Caco-2 (cell line): ENCODE measurements at regions not wholly inside any gene's neighbourhood (a gene's known extent, or its start where the extent isn't known, plus 50 kb on each side); places are given as distances from the start of the nearest gene placed in this dataset.
"Not testable (repeated sequence)": the region's sequence is repeated elsewhere in the genome, so short reads cannot be mapped to it uniquely, and the experiment has no call there.

ENCODE experiments used
- BruUV-seq: library from RNA; stranded (reverse); fragments of 400-500 nt; replicated peaks from 2 replicates; lab custom pipeline; 2021; lab: Mats Ljungman, UMichigan
- CTCF ChIA-PET: fragments of 300-600 bp; sonication (Branson Sonifier 250); formaldehyde crosslinking; loops from one replicate; lab custom pipeline; 2022; ENCODE audit warnings: antibody characterized with exemption; lab: Charles Lee
- POLR2A ChIA-PET: fragments of 300-600 bp; sonication (Branson Sonifier 250); formaldehyde crosslinking; loops from one replicate; lab custom pipeline; 2022; ENCODE audit warnings: antibody characterized with exemption; lab: Charles Lee
- DNase-seq, 2 experiments: peaks; one replicate each; pipeline versions ENCODE4 v3.0.0 to v3.0.0-alpha.2; 2020 to 2022
- H3K27me3 ChIP-seq: replicated peaks from 2 replicates; pipeline ENCODE4 v1.6.0; 2011; ENCODE audit warnings: low read length; ENCODE audit not compliant: control insufficient read depth, insufficient read depth
- H3K36me3 ChIP-seq: 2 replicates; pipeline ENCODE4 v1.5.1; 2011; ENCODE audit warnings: low read length; ENCODE audit not compliant: control insufficient read depth, insufficient read depth
- H3K4me1 ChIP-seq: fragments of 250-450 bp; sonication (Bioruptor Pico); 2 replicates; pipeline ENCODE4 v1.5.1; 2020; ENCODE audit warnings: mild to moderate bottlenecking
- H3K4me3 ChIP-seq: 2 replicates; pipeline ENCODE4 v1.5.1; 2011; ENCODE audit warnings: low read depth, mild to moderate bottlenecking, control low read depth, low read length
- H3K9me3 ChIP-seq: fragments of 250-450 bp; sonication (Bioruptor Pico); 2 replicates; pipeline ENCODE4 v1.5.1; 2020; ENCODE audit warnings: mild to moderate bottlenecking, moderate library complexity
- H3K27ac Mint-ChIP-seq: one replicate; pipeline ENCODE4 v1.8.0; 2022; ENCODE audit warnings: mixed read lengths; ENCODE audit not compliant: unreplicated experiment
- H3K27me3 Mint-ChIP-seq: one replicate; pipeline ENCODE4 v1.8.0; 2022; ENCODE audit warnings: mixed read lengths; ENCODE audit not compliant: insufficient read depth, unreplicated experiment
- H3K36me3 Mint-ChIP-seq: one replicate; pipeline ENCODE4 v1.8.0; 2022; ENCODE audit warnings: mild to moderate bottlenecking, mixed read lengths; ENCODE audit not compliant: insufficient read depth, unreplicated experiment
- H3K4me1 Mint-ChIP-seq: one replicate; pipeline ENCODE4 v1.8.0; 2022; ENCODE audit warnings: low read depth, mixed read lengths; ENCODE audit not compliant: unreplicated experiment
- H3K4me3 Mint-ChIP-seq: one replicate; pipeline ENCODE4 v1.8.0; 2022; ENCODE audit warnings: mild to moderate bottlenecking, moderate library complexity, mixed read lengths; ENCODE audit not compliant: unreplicated experiment
- H3K9me3 Mint-ChIP-seq: one replicate; pipeline ENCODE4 v1.8.0; 2022; ENCODE audit warnings: mixed read lengths; ENCODE audit not compliant: unreplicated experiment
- intact Hi-C: fragments of 100-400 bp; cut with micrococcal nuclease; formaldehyde crosslinking; loops from one replicate; pipeline ENCODE4 v1.10.0; 2022; ENCODE audit not compliant: unreplicated experiment
- TF ChIP-seq, protein P1 (sequence below), 2 experiments: fragments of 200-600 bp in 1 of 2; IDR thresholded peaks; 1 replicate in 1 of 2; 2 replicates in 1 of 2; pipeline versions ENCODE4 v1.5.1 to v1.8.0; 2011 to 2022; ENCODE audit warnings: antibody characterized with exemption in 1 of 2, control low read depth in 1 of 2, inconsistent platforms in 1 of 2, low read depth in 1 of 2, low read length in 1 of 2, mild to moderate bottlenecking in 1 of 2, moderate library complexity in 1 of 2; ENCODE audit not compliant: insufficient read depth in 1 of 2, severe bottlenecking in 1 of 2, unreplicated experiment in 1 of 2

DNA sequence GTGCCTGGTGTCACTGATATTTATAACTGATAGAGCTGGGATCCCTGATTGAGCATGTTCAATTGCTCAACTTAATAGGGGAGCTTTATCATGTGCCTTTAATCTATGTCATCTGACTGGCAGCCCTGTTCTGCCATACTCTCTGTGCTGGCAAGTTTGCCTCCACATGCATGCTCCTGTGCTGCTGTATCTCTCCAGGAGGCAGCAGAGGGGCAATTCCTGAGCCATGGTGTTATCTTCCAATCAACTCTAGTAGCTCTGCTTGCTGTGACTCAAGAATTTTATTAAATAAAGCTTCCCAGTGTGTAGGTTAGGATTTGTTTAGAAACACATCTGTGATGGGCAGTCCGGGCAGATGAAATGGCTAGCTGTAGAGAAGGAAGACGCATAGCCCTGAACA, 642.0 kb downstream of the KIF4B start:
- Mint-ChIP-seq H3K4me1 (no peaks in the 10 kb centered on the region), H3K27me3 (peaks cover 6% of the 10 kb centered on the region), H3K9me3 (no peaks in the 10 kb centered on the region), H3K36me3 (no peaks in the 10 kb centered on the region), H3K27ac (no peak overlapping the region), H3K4me3 (no peak overlapping the region)
- Histone ChIP-seq H3K27me3 (no peaks in the 10 kb centered on the region), H3K9me3 (no peaks in the 10 kb centered on the region), H3K4me1 (no peaks in the 10 kb centered on the region), H3K36me3 (no peaks in the 10 kb centered on the region), H3K4me3 (no peak overlapping the region)
- no peak for DNase-seq
- ChIA-PET CTCF (no interaction called here), POLR2A (no interaction called here)
- intact Hi-C loops, result no loop called here
- TF ChIP-seq, protein P1, sequence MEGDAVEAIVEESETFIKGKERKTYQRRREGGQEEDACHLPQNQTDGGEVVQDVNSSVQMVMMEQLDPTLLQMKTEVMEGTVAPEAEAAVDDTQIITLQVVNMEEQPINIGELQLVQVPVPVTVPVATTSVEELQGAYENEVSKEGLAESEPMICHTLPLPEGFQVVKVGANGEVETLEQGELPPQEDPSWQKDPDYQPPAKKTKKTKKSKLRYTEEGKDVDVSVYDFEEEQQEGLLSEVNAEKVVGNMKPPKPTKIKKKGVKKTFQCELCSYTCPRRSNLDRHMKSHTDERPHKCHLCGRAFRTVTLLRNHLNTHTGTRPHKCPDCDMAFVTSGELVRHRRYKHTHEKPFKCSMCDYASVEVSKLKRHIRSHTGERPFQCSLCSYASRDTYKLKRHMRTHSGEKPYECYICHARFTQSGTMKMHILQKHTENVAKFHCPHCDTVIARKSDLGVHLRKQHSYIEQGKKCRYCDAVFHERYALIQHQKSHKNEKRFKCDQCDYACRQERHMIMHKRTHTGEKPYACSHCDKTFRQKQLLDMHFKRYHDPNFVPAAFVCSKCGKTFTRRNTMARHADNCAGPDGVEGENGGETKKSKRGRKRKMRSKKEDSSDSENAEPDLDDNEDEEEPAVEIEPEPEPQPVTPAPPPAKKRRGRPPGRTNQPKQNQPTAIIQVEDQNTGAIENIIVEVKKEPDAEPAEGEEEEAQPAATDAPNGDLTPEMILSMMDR (IDR thresholded peaks at IDR 0.05; ENCODE audit: insufficient read depth in 1 of 2, low read depth in 1 of 2, low read length in 1 of 2, severe bottlenecking in 1 of 2, unreplicated experiment in 1 of 2), result no peak
- BruUV-seq, result no TSS peak

DNA sequence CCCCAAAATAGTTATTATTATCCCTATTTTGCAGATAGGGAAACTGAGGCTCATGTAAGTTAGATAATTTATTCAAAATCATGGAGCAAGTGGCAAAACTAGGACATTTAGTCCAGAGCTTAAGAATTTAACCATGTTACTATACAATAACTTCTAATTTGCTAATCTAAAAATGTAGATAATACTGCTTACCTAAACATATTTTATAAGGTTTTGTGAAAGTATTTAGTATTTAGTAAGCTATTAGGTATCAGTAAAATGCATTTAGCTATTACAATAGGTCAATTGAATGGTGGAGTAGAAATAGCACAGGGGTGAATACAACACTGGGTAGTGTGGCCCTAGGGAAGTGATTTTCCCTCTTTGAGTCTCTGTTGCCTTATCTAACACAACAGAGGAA, 648.3 kb downstream of the KIF4B start:
- no peaks in the 10 kb centered on the region for H3K9me3 ChIP-seq
- H3K36me3 ChIP-seq, result no peaks in the 10 kb centered on the region
- no peaks in the 10 kb centered on the region for H3K27me3 ChIP-seq
- Mint-ChIP-seq H3K36me3 (no peaks in the 10 kb centered on the region), H3K9me3 (no peaks in the 10 kb centered on the region), H3K4me1 (no peaks in the 10 kb centered on the region), H3K27me3 (peaks cover 3% of the 10 kb centered on the region), H3K27ac (no peak overlapping the region), H3K4me3 (no peak overlapping the region)
- BruUV-seq, result no TSS peak
- DNase-seq, result no peak
- TF ChIP-seq, protein P1 (IDR thresholded peaks at IDR 0.05; ENCODE audit: insufficient read depth in 1 of 2, low read depth in 1 of 2, low read length in 1 of 2, severe bottlenecking in 1 of 2, unreplicated experiment in 1 of 2), result no peak
- POLR2A ChIA-PET, result no interaction called here
- H3K4me3 ChIP-seq, result no peak overlapping the region
- no peaks in the 10 kb centered on the region for H3K4me1 ChIP-seq
- CTCF ChIA-PET, result no interaction called here
- intact Hi-C loops, result no loop called here

DNA sequence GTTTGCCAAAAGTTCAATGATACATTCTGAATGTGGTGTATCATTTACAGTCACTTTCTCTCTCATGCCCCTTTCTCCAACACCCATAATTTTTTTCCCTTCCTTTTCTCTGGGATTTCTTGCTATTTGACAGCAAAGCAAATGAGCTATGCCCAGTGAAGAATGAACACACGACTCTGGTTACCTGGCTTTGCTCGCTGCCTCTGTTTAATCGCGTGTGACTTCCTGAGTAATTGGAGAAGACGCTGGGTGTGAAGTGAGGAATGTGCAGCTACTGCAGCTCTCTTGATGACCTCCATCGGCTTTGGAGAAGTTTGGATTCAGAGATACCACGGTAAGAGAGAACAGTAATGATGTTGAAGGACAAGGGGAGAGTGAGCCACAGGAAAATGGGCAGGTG, 651.8 kb downstream of the KIF4B start:
- Histone ChIP-seq H3K27me3 (no peaks in the 10 kb centered on the region), H3K36me3 (no peaks in the 10 kb centered on the region), H3K4me3 (no peak overlapping the region), H3K9me3 (no peaks in the 10 kb centered on the region), H3K4me1 (no peaks in the 10 kb centered on the region)
- CTCF ChIA-PET, result no interaction called here
- BruUV-seq, result no TSS peak
- no peak overlapping the region for H3K4me3 Mint-ChIP-seq
- peaks cover 3% of the 10 kb centered on the region for H3K27me3 Mint-ChIP-seq
- intact Hi-C loops, result no loop called here
- DNase-seq, result no peak
- H3K9me3 Mint-ChIP-seq, result no peaks in the 10 kb centered on the region
- H3K27ac Mint-ChIP-seq, result no peak overlapping the region
- H3K36me3 Mint-ChIP-seq, result no peaks in the 10 kb centered on the region
- POLR2A ChIA-PET, result no interaction called here
- no peaks in the 10 kb centered on the region for H3K4me1 Mint-ChIP-seq
- TF ChIP-seq, protein P1 (IDR thresholded peaks at IDR 0.05; ENCODE audit: insufficient read depth in 1 of 2, low read depth in 1 of 2, low read length in 1 of 2, severe bottlenecking in 1 of 2, unreplicated experiment in 1 of 2), result no peak

DNA sequence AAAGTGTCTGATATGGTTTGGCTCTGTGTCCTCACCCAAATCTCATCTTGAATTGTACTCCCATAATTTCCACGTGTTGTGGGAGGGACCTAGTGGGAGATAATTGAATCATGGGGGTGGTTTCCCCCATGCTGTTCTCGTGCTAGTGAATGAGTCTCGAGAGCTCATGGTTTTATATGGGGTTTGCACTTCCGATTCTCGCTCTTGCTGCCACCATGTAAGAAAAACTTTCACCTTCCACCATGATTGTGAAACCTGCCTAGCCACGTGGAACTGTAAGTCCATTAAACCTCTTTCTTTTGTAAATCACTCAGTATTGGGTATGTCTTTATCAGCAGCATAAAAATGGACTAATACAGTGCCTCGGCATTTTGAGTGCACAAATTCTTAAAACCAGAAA, 655.0 kb upstream of the SGCD start:
- intact Hi-C loops, CTCF ChIA-PET, POLR2A ChIA-PET, H3K4me3 ChIP-seq, H3K36me3 Mint-ChIP-seq, H3K36me3 ChIP-seq, H3K27me3 Mint-ChIP-seq, BruUV-seq, H3K9me3 ChIP-seq, H3K4me3 Mint-ChIP-seq, H3K4me1 ChIP-seq, H3K27me3 ChIP-seq, H3K9me3 Mint-ChIP-seq, DNase-seq, H3K27ac Mint-ChIP-seq, H3K4me1 Mint-ChIP-seq: not testable (repeated sequence)
